ENCODE measurements at regions not wholly inside any gene's neighbourhood (a gene's known extent, or its start where the extent isn't known, plus 50 kb on each side); places are given as distances from the start of the nearest gene placed in this dataset.

DNA sequence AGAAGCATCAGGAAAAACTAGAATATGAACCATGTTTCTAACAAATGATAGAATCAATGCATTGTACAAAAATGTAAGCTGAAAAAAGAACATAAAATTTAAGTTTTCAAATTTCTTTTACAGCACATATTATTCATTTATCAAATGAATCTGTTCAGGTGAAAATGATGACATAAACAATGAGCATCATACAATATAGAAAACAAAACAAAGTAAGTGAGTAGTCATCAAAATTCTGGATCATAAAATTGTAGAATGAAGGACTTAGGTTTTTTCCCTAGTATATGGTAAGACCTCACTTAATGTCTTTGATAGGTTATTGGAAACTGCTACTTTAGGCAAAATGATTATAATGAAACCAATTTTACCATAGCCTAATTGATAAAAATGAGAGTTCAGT lies 427.0 kb upstream of the KCNH7 start:
- DNase-seq (ENCODE audit: low spot score): no peak

DNA sequence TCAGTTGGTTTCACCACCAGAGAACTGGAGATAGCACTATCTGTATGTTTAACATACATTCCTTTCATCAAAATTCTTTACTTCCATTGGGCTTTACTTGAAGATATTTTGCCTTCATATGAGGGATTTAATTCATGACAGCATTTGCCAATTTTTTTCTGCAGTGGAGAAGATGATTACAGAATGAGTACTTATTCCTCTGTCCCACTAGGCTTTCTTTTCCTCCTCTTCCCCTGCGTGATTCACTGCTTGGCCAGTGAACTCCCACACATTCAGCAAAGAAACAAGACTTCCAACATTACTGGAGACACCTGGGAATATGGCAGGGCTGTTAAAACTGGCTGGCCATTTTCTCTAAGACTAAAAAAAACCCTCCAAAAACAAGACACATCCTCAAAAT lies 425.8 kb upstream of the KCNH7 start:
- no peak for DNase-seq (ENCODE audit: low spot score)

DNA sequence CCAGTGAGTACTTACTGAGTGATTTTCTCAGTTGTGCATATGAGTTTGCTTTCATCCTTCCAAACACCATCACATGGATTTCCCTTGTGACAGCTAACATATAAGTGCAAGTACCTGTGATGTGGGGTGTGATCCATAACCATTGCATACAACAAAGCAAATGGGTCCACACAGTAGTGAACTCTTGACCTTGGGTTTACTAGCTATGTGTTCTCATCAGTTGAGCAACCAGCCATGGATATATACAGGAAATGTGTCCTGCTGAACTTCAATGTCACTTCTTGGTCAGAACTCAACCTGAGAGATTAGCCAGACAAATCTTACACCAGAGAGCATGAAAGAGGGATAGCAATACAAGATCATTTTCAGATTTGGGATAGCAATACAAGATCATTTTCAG lies 420.9 kb upstream of the KCNH7 start:
- DNase-seq (ENCODE audit: low spot score): no peak

DNA sequence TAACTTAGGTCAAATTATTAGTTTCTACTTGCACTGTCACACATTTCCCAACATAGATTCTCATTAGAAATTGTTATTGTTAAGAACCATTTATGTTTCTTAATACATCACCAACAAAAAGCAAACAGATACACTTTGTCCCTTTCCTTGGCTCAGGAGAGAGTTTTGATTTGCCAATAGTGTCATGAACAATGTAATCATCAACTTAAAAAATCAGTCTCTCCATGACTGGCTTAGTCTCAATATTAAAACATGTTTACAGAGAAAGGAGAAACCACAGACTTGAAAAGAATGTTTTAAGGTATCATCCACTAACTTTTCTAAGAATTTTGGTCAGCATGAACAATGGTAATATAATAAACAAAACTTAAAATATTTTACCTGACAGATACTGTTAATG lies 416.5 kb upstream of the KCNH7 start:
- no peak for DNase-seq (ENCODE audit: low spot score)

DNA sequence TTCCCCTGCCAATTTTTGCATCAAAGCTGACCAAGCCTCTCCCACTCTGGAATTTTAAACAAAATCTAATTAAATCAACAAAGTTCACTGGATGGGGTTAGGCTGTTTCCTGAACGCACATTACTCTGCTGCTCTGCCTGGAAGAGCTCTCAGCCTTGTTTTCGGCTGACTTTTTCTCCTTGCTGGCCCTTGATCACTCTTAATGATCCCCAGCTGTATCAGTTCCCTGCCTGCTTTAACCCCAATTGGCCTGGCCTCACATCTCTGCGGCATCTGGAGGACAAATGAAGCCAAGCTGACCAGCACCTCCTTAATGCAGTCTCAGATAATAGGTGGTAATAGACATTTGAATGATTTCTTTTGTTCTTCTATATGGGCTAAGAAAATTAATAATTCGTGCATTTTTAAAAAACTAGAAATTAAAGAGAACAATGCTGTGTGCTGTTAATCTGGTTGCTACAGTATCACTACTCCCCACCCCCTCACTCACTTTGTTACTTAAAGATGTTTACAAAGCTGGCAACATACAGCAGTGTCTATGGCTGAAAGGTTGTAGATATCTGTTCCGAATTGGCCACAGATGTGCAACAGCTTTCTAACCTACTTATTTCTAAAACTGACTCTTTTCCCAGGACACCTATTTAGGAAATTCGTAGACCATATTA lies 415.2 kb upstream of the KCNH7 start:
- no peak for DNase-seq (ENCODE audit: low spot score)

DNA sequence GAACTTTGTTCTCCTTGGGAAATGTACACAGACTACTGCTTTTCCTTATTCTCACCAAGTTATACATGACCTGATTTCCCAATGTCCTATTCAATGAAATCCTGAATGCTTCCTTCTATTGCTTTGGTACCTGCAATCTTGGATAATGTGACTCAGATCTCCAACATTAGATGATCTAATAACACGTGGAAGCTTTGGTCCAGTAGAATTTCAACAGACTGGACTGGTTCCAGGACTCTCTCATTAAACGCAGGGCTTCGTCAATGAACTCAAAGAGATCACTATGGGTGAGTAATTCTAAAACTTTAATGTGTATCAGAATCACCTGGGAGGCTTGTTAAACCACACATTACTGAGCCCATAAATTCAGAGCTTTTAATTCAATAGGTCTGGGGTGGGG lies 413.6 kb upstream of the KCNH7 start:
- no peak for DNase-seq (ENCODE audit: low spot score)

DNA sequence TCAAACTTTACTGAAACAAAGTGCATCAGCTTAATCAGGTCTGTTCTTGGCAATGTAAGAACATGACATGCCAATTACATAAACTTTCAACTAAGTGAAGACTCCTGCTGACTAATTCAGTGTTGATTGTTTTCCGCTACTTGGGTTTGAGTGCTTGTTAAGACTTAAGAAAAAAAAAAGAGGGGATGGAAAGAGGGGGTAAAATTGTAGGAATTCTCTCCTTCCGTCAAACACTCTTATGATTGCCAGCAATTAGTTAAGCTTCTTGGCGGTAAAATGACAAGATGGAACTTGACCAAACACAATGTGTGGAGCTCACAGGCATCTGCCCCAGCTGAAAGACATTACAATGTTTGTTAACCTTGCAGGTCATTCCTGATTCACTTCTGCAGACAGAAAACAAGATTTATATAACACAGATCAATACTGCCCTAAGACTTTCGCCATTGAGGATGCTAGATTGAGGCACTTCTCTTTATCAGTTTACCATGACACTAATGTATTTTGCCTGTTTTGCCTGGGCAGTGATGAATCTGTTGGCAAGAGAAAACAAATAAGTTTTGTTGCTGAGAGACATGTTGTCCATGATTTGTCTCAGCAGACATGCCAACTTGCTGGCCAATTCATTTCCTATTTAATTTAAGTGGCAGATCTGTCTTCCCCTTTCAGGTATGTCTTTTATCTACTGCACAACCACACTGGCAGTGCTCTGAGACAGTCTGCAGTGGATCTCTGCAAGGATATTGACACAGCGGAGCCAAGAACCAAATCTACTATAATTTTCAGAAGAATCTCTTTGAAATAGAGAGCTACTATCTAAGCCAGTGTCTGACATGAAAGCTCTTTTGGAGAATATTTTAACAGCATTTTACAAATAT lies 410.0 kb upstream of the KCNH7 start:
- DNase-seq (ENCODE audit: low spot score): no peak

DNA sequence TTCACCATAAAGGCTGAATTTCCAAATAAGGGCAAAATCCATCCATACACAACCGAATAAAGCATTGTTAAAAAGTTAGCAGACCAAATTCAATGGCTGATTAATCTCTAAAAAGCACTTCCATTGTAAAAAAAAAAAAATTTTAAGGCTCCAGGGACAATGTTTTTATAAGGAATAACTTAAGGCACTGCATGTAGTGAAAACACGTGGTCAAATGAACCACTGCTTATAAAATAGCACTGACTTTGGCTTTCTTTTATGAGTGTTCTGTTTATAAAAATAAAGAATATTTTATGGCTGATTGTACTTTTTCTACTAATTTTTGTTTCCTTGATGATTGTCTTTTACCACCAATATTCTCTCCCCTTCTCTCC lies 409.3 kb upstream of the KCNH7 start:
- no peak for DNase-seq (ENCODE audit: low spot score)

DNA sequence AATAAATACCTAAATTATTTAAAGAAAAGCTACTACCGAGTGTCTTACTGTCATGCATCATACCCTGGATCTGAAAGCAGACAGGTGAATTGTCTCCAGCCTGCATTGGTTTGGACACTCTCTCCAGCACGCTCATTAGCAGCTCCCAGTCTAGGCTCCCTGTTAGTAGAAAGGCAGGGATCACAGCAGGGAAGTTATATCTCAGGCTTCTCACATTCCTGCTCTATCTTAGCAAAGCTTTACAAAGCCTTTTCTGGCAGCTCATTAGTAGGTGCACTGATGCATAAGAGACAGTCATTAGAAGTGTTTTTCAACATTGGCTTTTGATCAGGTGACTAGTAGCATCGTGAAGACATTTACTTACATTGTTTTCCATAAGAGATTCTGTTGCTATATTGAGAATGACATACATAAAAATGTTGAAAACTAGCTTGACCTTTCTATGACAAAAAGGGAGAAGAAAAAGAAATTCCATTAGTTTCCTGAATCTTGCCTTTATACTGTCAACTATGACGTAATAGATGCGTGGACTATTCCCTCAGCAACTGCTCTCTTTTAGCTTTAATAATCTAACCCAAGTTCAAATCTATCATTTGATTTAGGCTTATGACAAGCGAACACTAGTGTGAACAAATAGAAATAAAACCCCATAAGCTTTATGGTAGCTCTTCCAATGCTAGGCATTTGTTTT lies 408.7 kb upstream of the KCNH7 start:
- no peak for DNase-seq (ENCODE audit: low spot score)

DNA sequence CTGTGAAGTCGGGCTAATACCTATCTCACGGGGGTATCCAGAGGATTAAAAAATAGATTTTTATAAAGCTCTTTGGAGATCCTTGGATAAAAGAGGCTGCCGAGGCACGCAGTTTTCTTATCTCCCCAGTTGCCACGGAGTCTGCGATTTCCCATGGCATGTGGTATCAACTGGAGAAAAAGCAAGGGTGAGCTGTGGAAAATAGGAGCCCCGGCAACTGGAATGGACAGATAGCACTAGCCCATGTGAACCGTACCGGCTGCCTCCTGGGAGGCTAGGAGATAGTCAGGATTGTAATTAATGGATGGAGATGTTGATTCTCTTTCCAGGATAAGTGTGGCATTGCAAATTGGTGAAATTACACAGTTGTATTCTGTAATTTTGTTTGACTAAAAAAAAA lies 407.6 kb upstream of the KCNH7 start:
- DNase-seq (ENCODE audit: low spot score): no peak

DNA sequence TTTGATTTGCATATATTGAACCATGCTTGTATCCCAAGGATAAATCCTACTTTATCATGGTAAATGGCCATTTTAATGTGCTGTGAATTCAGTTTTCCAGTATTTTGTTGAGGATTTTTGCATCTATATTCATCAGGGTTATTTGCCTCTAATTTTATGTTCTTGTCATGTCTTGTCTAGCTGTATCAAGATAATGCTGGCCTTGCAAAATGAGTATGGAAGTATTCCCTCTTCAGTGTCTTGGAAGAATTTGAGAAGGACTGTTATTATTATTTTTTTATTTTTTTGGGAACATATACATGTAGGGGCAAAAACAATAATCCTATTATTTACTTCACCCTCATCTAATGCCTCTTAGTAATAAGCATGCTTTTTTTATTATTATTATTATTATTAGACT lies 398.0 kb upstream of the KCNH7 start:
- no peak for DNase-seq (ENCODE audit: low spot score)

DNA sequence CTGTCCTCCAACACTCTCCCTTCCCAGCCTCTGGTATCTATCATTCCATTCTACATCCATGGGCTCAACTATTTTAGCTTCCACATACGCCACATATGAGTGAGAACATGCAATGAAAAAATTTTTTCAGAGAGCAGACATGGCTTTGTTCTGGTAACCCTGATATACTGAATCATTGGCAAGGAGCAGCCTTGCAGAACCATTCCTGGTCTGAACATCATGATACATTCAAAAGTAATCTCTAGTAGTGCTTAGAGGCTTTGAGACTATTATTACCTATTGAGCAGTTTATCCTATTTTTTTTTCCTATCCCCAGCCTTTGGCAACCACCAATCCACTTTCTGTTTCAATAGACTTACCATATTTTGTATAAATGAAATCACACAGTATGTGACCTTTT lies 393.1 kb upstream of the KCNH7 start:
- no peak for DNase-seq (ENCODE audit: low spot score)

DNA sequence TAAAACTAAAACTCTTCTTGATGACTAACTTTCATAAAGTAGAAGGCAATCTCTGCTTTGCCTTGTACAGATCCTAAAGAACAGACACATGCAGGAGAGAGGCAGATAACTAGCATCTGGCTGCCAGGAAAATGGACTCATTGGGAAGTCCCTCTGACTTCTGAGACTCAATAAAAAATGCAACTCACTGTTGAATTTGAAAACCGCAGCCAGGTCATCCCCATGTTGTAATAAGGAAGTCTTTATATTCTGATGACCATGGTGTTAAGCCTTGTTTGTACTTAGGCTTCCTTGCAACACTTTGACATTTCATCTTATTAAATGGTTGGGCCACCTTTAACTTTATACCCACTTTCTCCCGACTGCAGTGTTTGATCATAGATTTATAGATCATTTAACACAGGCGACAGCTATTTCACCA lies 375.1 kb upstream of the KCNH7 start:
- DNase-seq (ENCODE audit: low spot score): no peak

DNA sequence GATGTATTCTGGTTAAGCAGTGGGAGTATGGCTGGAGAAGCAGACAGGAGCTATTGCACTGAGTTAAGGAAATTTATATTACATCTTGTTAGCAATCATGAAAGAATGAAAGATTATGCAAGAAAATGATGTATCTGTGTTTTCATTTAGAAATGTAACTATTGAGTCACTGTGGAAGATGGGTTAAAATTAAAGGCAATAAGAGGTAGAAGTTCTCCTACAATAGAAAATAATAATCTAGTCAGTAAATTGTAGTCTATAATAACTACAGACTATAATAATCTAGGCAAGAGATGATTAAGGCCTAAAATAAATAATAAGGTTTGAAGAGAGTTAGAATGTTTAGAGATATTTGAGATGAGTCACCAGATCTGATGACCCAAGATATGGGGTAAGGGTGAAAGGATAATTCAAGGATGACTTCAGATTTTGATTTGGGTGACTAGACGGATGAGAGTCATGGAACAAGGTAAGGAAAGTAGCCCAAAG lies 371.9 kb upstream of the KCNH7 start:
- DNase-seq (ENCODE audit: low spot score): peak; percentile 5

DNA sequence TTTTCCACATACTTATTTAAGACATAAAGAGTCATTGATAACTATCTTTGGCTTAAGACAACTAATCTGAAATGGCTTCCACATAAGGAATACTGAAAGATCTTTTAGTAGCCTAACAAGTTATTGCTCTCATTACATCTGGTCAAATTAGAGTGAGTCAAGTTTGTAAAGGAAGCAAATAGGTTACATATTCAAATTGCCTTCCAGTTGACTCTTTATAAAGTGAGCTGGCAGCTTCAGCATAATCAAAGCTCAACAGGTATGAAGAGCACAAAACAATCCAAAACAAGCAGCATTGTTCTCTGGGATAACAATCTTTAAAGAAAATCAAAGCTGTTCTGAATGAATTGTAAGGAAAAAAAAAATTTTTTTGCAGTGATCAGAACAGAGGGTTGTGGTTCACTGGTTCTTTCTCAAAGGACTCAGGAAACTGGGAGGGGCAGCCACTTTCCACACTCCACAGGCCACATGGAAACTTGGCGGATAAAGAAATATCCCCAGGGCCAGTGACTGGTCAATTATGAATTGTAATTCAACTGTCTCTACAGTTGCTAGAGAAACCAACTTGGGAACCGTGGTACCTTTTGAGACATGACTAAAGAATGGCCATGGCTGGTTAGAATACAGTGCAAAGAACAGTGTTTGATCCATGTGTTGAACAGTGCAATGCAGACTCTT lies 369.3 kb upstream of the KCNH7 start:
- DNase-seq (ENCODE audit: low spot score): no peak

DNA sequence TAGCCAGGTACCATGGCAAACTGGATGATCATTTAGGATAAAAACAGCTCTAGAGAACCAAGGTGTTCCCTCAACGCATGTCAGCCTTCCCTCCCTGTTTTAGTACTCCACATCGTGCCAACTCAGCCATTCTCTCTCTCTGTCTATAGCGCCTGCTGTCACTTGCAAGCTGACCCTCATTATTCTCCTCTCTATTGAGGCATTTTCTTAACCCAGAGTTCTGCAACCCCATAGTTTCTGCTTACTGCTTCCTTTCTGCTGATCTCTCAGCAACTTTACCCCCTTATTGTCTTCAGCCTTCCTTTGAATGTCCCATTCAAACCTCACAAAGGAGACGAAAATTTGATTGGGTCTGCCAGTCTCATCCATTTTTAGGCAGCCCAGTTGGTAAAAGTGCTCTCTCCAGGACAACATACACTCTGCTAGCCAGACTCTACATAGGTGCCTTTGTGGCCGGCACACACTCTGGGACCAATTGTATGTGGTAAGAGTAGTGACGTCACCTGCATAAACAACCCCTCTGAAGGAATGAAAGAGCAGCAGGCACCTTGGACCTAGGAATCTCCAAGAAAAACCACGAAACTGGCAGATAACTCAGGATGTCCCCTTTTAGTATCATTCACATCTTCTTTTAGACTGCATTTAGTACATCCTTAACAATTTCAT lies 367.2 kb upstream of the KCNH7 start:
- DNase-seq (ENCODE audit: low spot score): no peak

DNA sequence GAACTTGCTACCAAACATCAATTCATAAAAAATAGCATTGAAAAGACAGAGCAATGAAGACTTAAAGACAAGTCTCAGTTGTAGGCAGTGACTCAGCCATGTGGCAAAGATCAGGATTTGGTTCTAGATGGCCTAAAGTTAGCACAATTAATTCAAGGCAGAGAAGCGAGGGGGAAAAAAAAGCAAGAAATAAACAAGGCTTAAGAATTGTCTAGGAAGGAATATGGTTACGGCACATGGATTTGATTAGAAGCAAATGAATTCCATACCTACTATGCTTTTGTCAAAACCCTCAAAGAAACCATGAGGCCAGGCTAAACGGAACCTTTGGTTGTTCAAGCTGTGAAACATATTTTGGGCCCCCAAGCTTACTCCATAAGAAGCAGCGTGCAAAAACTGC lies 362.2 kb upstream of the KCNH7 start:
- no peak for DNase-seq (ENCODE audit: low spot score)

DNA sequence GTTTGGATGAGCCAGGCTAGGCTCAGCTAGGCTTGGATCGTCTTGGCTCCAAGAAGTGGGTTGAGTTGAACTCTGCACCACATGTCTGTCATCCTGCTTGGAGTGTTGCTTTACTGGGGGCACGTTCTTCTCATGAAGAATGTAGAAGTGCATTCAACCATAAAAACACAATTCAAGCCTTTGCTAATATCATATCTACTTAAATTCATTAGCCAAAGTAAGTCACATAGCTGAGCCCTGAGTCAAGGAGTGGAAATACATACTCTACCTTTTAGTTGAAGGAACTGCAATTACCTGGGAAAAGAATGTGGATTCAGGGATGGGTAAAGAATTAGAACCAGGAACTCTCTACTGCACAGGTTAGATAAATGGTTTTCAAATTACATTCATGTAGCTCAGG lies 360.4 kb upstream of the KCNH7 start:
- DNase-seq (ENCODE audit: low spot score): no peak

DNA sequence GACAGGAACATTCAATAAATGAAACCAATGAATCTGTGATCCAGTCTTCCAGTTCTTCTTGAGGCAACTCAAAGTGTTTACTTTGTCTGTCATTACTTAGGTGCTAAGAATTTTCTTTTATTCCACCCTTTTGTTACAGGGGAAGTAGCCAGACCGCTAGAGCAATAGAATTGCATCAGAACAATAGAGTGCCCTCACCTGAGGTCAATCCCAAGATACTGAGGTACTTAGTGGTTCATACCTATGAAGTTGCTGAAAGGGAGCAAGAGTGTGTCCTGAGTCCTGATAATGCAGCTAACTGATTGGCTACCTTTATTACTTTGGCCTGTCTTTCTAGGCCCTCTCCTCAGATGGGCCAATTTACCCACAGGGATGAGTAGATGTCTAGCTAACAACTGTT lies 359.4 kb upstream of the KCNH7 start:
- DNase-seq (ENCODE audit: low spot score): no peak

DNA sequence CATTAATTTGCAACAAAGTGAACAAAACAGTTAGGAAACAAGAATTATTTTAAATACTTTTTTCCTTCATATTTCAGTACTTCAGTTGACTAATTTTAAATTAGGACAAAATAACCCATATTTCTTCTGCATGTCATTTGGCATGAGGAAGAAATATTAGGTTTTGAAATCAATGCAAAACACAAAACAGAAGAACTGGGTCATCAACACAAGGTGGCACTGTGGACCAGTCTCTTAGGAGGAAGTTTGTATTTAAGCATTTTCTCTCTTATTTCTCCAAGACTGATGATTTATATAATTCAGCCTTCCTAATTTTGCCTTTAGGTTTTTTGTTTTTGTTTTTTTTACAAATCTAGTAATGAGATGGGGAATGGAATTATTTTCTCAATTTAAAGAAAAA lies 352.8 kb upstream of the KCNH7 start:
- DNase-seq (ENCODE audit: low spot score): peak; percentile 15

DNA sequence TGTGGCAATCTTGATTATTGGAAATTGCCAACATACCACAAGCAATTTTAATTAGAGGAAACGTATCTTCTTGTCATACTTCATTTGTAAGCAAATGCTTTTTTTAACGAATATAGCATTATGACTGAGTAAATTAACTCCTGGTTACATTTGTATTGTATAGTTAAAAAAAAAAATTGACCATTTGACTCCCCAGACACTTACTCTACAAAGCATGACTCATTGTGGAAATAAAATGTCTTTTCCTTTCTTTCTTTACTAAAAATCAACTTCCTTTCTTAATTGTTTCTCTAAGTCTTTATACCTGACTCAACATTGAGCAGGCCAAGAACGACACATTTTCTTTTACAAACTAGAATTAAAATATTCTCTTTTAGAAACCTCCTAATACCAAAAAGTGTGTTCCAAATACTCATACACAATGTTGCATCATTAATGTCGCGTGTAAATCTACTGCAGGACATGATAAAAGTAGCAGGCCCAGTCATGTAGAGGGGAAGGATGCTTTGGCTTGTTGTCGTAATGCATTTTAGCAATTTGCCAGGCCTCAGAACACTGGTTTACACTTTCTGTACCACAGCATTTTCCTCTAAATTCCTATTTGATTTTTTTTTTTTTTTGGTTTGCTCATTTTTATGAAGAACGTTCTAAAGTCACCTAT lies 349.6 kb upstream of the KCNH7 start:
- DNase-seq (ENCODE audit: low spot score): no peak

Measured in AG08396 (cell line).